Omental fat pad (tissue), 3 donors: ENCODE measurements at regions not wholly inside any gene's neighbourhood (a gene's known extent, or its start where the extent isn't known, plus 50 kb on each side); places are given as distances from the start of the nearest gene placed in this dataset.
A peak's percentile ranks its signal among the peaks of the same experiment; 100 is the strongest.

Source experiments
- ATAC-seq: fragments of 150-250 bp; one replicate; pipeline ENCODE4 v1.9.1; 2016; ENCODE audit warnings: mild to moderate bottlenecking, moderate library complexity; ENCODE audit not compliant: low FRiP score
- DNase-seq: peaks from one replicate; pipeline ENCODE4 v3.0.0-alpha.2; 2019; ENCODE audit warnings: low spot score
- TF ChIP-seq, protein P1 (sequence below), 3 donors: fragments of 450-650 bp; IDR thresholded peaks; one replicate each; pipeline ENCODE4 v1.5.1; 2016 to 2017; ENCODE audit warnings: antibody characterized with exemption in 3 of 3, mild to moderate bottlenecking in 3 of 3, moderate library complexity in 2 of 3

DNA sequence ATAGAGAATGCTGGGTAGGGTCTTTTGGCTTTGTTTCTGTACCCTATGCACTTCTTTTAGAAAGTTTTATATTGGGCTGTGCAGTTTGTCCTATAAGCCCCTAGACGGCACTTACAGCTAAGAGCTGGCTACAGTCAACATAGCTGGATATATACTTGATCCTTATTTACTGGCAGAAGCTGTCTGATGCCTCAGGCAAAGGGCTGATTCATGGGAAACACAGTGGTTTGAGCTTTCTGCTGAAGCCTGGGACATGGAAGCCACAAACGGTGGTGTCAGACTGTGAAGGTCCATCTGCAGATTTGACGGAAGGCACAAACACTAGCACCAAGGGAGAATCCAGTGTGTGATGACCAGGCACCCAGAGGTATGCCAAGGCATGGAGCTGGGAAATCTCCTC is 608.4 kb downstream of the ANKRD50 start:
- DNase-seq (no peak), ATAC-seq (no peak)
- TF ChIP-seq, protein P1, sequence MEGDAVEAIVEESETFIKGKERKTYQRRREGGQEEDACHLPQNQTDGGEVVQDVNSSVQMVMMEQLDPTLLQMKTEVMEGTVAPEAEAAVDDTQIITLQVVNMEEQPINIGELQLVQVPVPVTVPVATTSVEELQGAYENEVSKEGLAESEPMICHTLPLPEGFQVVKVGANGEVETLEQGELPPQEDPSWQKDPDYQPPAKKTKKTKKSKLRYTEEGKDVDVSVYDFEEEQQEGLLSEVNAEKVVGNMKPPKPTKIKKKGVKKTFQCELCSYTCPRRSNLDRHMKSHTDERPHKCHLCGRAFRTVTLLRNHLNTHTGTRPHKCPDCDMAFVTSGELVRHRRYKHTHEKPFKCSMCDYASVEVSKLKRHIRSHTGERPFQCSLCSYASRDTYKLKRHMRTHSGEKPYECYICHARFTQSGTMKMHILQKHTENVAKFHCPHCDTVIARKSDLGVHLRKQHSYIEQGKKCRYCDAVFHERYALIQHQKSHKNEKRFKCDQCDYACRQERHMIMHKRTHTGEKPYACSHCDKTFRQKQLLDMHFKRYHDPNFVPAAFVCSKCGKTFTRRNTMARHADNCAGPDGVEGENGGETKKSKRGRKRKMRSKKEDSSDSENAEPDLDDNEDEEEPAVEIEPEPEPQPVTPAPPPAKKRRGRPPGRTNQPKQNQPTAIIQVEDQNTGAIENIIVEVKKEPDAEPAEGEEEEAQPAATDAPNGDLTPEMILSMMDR (IDR thresholded peaks at IDR 0.05): no peak

DNA sequence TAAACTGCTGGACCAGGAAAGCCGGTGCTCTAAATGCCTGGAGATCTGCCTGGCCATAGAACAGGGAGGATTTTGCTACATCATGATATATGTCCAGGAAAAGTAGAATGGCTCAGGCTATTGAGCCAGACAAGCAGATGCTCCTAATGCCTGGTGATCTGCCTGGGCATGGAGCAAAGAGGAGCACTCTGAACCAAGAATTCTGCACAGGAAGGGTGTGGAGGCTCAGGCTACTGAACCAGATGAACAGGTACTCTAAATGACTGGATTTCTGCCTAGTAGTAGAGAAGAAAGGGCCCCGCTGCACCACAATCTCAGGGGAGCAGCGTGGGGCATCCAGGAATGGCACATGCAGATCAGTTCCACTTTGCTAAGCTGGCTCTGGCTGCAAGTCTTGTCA is 607.9 kb downstream of the ANKRD50 start:
- ATAC-seq (no peak), DNase-seq (no peak)
- TF ChIP-seq, protein P1 (IDR thresholded peaks at IDR 0.05): no peak

DNA sequence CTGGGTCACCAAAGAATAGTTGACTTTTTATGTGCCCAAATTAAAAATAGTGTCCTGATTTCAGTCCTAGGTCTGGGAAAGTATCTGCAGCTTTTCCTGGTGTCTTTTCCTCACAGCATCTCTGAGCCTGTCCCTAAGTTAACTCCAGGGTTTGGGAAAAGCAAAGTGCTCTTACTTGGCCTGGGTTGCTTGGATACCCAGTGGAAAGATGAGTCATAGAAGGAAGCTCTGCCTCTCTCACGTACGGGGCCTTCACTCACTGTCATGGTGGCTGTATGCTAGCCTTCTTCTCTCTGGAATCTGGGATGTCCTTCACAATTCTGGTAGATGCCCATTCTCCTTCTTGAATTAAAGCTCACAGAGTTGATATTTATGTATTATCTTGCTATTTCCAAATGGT is 607.3 kb downstream of the ANKRD50 start:
- DNase-seq (no peak), ATAC-seq (no peak)
- TF ChIP-seq, protein P1 (IDR thresholded peaks at IDR 0.05): no peak

DNA sequence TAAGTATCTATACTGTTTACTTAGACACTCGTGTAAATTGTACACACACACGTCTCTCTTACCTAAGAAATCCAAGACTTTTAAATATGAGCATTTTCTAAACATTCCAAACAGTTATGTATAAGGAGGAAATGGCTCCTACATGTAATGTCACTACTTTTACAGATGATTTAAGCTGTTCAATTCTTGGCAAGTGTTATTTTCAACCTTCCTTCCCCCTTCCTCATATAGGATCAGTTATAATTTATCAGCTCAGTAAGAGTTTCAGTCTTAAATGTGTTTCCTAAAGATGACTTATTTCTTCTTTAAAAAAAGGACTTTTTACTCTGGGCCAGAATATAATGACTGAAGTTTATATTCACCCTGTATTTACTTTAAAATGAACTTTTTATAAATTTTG is 601.1 kb downstream of the ANKRD50 start:
- TF ChIP-seq, protein P1 (IDR thresholded peaks at IDR 0.05): no peak
- ATAC-seq (no peak), DNase-seq (no peak)

DNA sequence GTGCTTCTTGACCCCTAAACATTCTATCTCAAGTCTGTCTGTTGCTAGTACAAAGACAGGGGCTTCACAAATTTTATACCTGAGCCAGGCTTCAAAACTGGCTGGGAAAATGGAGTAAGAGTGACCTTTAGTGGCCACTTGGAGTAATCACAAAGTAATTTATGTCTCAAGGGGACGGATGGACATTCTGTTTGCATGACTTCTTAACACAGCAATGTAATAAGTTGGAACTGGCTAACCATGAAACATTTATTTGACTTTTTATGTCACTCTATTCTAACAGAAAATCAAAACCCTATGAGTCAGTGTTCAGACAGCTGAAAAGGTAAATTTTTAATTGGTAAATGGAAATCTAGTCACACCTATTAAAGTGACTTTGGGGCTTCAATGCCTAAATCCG is 600.6 kb downstream of the ANKRD50 start:
- ATAC-seq (peak; percentile 95), DNase-seq (no peak)
- TF ChIP-seq, protein P1 (IDR thresholded peaks at IDR 0.05): no peak

DNA sequence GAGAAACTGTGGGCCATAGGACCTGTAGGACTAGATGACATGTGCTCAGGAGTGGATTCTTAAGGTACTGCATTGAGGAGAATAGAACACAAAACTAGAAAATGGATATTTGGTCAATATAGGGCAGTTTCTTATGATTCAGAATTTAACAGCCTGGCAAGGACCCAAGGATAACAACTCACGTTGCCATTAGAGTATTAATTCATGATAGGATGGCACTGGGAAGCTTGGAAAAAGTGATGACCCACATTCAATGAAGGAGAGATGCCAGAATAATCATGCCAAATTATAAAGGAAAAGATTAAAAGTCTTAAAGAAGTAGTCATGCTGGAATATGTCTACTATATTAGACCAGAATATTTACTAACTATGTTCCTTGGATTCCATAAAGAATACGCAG is 594.5 kb downstream of the ANKRD50 start:
- TF ChIP-seq, protein P1 (IDR thresholded peaks at IDR 0.05): no peak
- DNase-seq (no peak), ATAC-seq (no peak)

DNA sequence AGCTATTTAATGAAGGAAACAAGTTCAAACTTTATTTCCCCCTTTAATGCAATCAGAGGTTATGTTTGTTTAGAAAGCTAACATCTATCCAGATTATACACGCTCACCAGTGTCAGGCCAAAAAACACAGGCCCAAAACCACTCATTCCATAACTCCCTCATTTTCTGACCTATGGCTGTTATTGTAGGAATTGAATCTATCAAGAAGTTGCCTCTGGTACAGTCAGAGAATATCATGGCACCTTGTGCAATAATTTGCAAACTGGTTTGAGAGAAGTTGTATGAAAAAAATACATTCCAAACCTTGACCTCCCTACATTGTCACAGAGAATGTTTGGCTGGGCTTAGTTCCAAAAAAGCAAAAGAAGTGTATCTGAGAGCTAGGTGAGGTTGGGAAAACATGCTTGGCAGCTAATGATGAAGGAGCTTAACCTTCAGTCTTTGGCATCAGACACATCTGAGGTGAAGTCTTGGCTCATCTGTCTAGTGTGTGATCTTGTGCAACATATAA is 591.0 kb downstream of the ANKRD50 start:
- DNase-seq: no peak
- peak; percentile 80 for ATAC-seq
- TF ChIP-seq, protein P1 (IDR thresholded peaks at IDR 0.05): no peak
